WTC11 (cell line): ENCODE measurements at regions not wholly inside any gene's neighbourhood (a gene's known extent, or its start where the extent isn't known, plus 50 kb on each side); places are given as distances from the start of the nearest gene placed in this dataset.

Source experiments
- ATAC-seq: fragments of 200-7000 bp; cut with Tn5 transposase; 2 replicates; pipeline ENCODE4 v1.10.0; 2021; ENCODE audit warnings: mild to moderate bottlenecking, moderate library complexity
- CTCF ChIA-PET: fragments of 300-600 bp; sonication (Branson Sonifier 250); formaldehyde crosslinking; loops from one replicate; lab custom pipeline; 2021; ENCODE audit warnings: antibody characterized with exemption; lab: Charles Lee
- POLR2A ChIA-PET: fragments of 350-600 bp; sonication (Branson Sonifier 250); formaldehyde crosslinking; loops from one replicate; lab custom pipeline; 2021; ENCODE audit warnings: antibody characterized with exemption; lab: Charles Lee
- DNase-seq: peaks from one replicate; pipeline ENCODE4 v3.0.0; 2021; ENCODE audit warnings: low spot score
- H3K27ac Mint-ChIP-seq: 2 replicates; pipeline ENCODE4 v1.8.0; 2021; ENCODE audit warnings: mixed read lengths
- H3K27me3 Mint-ChIP-seq: 2 replicates; pipeline ENCODE4 v1.8.0; 2021; ENCODE audit warnings: low read depth, mild to moderate bottlenecking, moderate library complexity, mixed read lengths
- H3K36me3 Mint-ChIP-seq: 2 replicates; pipeline ENCODE4 v1.8.0; 2021; ENCODE audit warnings: mixed read lengths
- H3K4me1 Mint-ChIP-seq: 2 replicates; pipeline ENCODE4 v1.8.0; 2022; ENCODE audit warnings: mixed read lengths
- H3K4me3 Mint-ChIP-seq: 2 replicates; pipeline ENCODE4 v1.8.0; 2021; ENCODE audit warnings: mild to moderate bottlenecking, moderate library complexity, mixed read lengths
- H3K9me3 Mint-ChIP-seq: 2 replicates; pipeline ENCODE4 v1.8.0; 2021; ENCODE audit warnings: mixed read lengths
- ETV6 ChIP-seq: sonication (generic); formaldehyde crosslinking; IDR thresholded peaks from 2 replicates; pipeline ENCODE4 v1.8.1; 2022; ENCODE audit warnings: mild to moderate bottlenecking, missing genetic modification reagents
- FOXK1 ChIP-seq: sonication (generic); formaldehyde crosslinking; IDR thresholded peaks from 2 replicates; pipeline ENCODE4 v1.8.0; 2022; ENCODE audit warnings: mild to moderate bottlenecking, moderate library complexity, missing genetic modification reagents
- IRF2 ChIP-seq: sonication (generic); formaldehyde crosslinking; IDR thresholded peaks from 2 replicates; pipeline ENCODE4 v1.8.0; 2022; ENCODE audit warnings: low read depth, missing genetic modification reagents, borderline replicate concordance
- JUN ChIP-seq: sonication (generic); formaldehyde crosslinking; IDR thresholded peaks from 2 replicates; pipeline ENCODE4 v1.8.0; 2023; ENCODE audit warnings: mild to moderate bottlenecking, missing genetic modification reagents
- MXD4 ChIP-seq: fragments of 250-450 bp; sonication (Bioruptor Pico); IDR thresholded peaks from 2 replicates; pipeline ENCODE4 v1.8.0; 2021; ENCODE audit warnings: mild to moderate bottlenecking, moderate library complexity, borderline replicate concordance
- OVOL2 ChIP-seq: fragments of 250-450 bp; sonication (Bioruptor Pico); IDR thresholded peaks from 2 replicates; pipeline ENCODE4 v1.9.0; 2021; ENCODE audit warnings: mild to moderate bottlenecking, borderline replicate concordance
- PRRX2 ChIP-seq: fragments of 250-450 bp; sonication (Bioruptor Pico); IDR thresholded peaks from 2 replicates; pipeline ENCODE4 v1.8.0; 2021; ENCODE audit warnings: mild to moderate bottlenecking
- RELA ChIP-seq: sonication (generic); formaldehyde crosslinking; IDR thresholded peaks from 2 replicates; pipeline ENCODE4 v1.8.1; 2022; ENCODE audit warnings: missing genetic modification reagents, mild to moderate bottlenecking, borderline replicate concordance
- TF ChIP-seq, protein P1 (sequence below): sonication (generic); formaldehyde crosslinking; IDR thresholded peaks from 2 replicates; pipeline ENCODE4 v1.8.1; 2023; ENCODE audit warnings: mild to moderate bottlenecking, missing genetic modification reagents, moderate library complexity
- TF ChIP-seq, protein P2 (sequence below): sonication (generic); formaldehyde crosslinking; IDR thresholded peaks from 2 replicates; pipeline ENCODE4 v1.8.1; 2023; ENCODE audit warnings: mild to moderate bottlenecking, missing genetic modification reagents
- TF ChIP-seq, protein P3 (sequence below): sonication (generic); formaldehyde crosslinking; IDR thresholded peaks from 2 replicates; pipeline ENCODE4 v1.8.1; 2022; ENCODE audit warnings: mild to moderate bottlenecking, moderate library complexity, missing genetic modification reagents
- TF ChIP-seq, protein P4 (sequence below): fragments of 250-450 bp; sonication (Bioruptor Pico); IDR thresholded peaks from 2 replicates; pipeline ENCODE4 v1.9.0; 2021; ENCODE audit warnings: mild to moderate bottlenecking
- TF ChIP-seq, protein P5 (sequence below): sonication (generic); formaldehyde crosslinking; IDR thresholded peaks from 2 replicates; pipeline ENCODE4 v1.8.0; 2022; ENCODE audit warnings: mild to moderate bottlenecking, missing genetic modification reagents
- TF ChIP-seq, protein P6 (sequence below): sonication (generic); formaldehyde crosslinking; IDR thresholded peaks from 2 replicates; pipeline ENCODE4 v1.8.1; 2023; ENCODE audit warnings: mild to moderate bottlenecking, missing genetic modification reagents, borderline replicate concordance
- TF ChIP-seq, protein P7 (sequence below): fragments of 250-450 bp; sonication (Bioruptor Pico); IDR thresholded peaks from 2 replicates; pipeline ENCODE4 v1.9.0; 2021; ENCODE audit warnings: mild to moderate bottlenecking, borderline replicate concordance

DNA sequence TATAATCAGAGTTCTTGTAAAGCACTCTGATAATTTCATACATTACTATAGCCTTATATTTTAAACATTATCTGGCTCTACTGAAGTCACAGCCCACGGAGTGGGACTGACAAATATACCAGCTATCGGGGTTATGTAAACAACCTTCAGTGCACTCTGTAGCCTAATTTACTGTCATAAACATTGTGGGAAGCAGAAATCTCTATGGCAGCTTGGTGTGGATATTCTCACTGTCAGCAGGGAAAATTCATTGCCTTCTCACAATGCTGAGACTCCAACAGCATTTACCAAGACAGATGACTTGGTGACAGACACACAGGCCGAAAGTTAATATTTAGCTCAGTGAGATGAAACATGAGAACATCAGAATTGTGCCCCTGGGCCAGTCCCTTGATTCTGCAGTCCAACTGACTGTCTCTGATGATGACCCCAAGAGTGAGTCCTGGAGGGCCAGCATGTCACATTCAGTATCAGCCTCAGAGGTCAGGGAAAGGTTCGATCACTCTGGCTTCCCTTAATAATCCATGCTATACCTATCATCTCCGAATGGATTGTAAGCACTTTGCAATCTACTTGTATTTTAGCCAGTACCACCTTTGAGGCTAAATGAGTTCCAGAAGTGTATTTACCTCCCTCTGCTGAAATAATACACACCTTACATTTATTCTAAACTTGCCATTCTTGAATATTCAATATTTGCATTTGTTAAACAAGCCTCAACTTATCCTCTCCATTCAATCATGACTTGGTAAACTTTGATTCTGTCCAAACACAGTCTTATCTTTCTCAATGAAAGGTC lies 146.2 kb upstream of the OSR1 start:
- Mint-ChIP-seq H3K4me3 (no peak overlapping the region), H3K9me3 (no peaks in the 10 kb centered on the region), H3K27me3 (no peaks in the 10 kb centered on the region), H3K4me1 (peaks cover 8% of the 10 kb centered on the region), H3K27ac (no peak overlapping the region), H3K36me3 (no peaks in the 10 kb centered on the region)
- TF ChIP-seq, protein P1, sequence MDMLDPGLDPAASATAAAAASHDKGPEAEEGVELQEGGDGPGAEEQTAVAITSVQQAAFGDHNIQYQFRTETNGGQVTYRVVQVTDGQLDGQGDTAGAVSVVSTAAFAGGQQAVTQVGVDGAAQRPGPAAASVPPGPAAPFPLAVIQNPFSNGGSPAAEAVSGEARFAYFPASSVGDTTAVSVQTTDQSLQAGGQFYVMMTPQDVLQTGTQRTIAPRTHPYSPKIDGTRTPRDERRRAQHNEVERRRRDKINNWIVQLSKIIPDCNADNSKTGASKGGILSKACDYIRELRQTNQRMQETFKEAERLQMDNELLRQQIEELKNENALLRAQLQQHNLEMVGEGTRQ, result no peak
- TF ChIP-seq PRRX2 (CRISPR knock-in tag), result no peak
- TF ChIP-seq, protein P2, sequence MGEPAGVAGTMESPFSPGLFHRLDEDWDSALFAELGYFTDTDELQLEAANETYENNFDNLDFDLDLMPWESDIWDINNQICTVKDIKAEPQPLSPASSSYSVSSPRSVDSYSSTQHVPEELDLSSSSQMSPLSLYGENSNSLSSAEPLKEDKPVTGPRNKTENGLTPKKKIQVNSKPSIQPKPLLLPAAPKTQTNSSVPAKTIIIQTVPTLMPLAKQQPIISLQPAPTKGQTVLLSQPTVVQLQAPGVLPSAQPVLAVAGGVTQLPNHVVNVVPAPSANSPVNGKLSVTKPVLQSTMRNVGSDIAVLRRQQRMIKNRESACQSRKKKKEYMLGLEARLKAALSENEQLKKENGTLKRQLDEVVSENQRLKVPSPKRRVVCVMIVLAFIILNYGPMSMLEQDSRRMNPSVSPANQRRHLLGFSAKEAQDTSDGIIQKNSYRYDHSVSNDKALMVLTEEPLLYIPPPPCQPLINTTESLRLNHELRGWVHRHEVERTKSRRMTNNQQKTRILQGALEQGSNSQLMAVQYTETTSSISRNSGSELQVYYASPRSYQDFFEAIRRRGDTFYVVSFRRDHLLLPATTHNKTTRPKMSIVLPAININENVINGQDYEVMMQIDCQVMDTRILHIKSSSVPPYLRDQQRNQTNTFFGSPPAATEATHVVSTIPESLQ (CRISPR knock-in tag), result no peak
- DNase-seq, result no peak
- no peak for ATAC-seq
- POLR2A ChIA-PET, result no interaction called here
- CTCF ChIA-PET, result no interaction called here

DNA sequence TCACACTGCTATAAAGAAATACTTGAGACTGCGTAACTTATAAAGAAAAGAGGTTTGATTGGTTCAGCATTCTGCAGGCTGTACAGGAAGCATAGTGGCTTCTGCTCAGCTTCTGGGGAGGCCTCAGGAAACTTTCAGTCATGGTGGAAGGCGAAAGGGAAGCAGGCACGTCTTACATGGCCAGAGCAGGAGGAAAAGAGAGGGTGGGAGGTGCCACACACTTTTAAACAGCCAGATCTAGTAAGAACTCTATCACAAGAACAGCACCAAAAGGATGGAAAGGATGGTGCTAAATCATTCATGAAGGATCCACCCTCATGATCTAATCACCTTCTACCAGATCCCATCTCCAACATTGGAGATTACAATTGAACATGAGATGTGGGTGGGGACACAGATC lies 145.5 kb upstream of the OSR1 start:
- H3K9me3 Mint-ChIP-seq, result no peaks in the 10 kb centered on the region

More for the DNA sequence above, 145.5 kb upstream of the OSR1 start:
- H3K27ac Mint-ChIP-seq, result no peak overlapping the region
- ATAC-seq, result no peak
- ChIA-PET POLR2A (no interaction called here), CTCF (no interaction called here)
- no peaks in the 10 kb centered on the region for H3K27me3 Mint-ChIP-seq
- no peak for DNase-seq
- TF ChIP-seq, protein P3, sequence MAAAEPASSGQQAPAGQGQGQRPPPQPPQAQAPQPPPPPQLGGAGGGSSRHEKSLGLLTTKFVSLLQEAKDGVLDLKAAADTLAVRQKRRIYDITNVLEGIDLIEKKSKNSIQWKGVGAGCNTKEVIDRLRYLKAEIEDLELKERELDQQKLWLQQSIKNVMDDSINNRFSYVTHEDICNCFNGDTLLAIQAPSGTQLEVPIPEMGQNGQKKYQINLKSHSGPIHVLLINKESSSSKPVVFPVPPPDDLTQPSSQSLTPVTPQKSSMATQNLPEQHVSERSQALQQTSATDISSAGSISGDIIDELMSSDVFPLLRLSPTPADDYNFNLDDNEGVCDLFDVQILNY (CRISPR knock-in tag), result no peak
- no peak for TF ChIP-seq MXD4 (CRISPR knock-in tag)
- TF ChIP-seq ETV6, result no peak
- TF ChIP-seq, protein P4, sequence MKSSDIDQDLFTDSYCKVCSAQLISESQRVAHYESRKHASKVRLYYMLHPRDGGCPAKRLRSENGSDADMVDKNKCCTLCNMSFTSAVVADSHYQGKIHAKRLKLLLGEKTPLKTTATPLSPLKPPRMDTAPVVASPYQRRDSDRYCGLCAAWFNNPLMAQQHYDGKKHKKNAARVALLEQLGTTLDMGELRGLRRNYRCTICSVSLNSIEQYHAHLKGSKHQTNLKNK (CRISPR knock-in tag), result no peak
- TF ChIP-seq, protein P5, sequence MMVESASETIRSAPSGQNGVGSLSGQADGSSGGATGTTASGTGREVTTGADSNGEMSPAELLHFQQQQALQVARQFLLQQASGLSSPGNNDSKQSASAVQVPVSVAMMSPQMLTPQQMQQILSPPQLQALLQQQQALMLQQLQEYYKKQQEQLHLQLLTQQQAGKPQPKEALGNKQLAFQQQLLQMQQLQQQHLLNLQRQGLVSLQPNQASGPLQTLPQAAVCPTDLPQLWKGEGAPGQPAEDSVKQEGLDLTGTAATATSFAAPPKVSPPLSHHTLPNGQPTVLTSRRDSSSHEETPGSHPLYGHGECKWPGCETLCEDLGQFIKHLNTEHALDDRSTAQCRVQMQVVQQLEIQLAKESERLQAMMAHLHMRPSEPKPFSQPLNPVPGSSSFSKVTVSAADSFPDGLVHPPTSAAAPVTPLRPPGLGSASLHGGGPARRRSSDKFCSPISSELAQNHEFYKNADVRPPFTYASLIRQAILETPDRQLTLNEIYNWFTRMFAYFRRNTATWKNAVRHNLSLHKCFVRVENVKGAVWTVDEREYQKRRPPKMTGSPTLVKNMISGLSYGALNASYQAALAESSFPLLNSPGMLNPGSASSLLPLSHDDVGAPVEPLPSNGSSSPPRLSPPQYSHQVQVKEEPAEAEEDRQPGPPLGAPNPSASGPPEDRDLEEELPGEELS (CRISPR knock-in tag), result no peak
- TF ChIP-seq OVOL2, result no peak
- no peak for TF ChIP-seq FOXK1 (CRISPR knock-in tag)
- TF ChIP-seq, protein P6, sequence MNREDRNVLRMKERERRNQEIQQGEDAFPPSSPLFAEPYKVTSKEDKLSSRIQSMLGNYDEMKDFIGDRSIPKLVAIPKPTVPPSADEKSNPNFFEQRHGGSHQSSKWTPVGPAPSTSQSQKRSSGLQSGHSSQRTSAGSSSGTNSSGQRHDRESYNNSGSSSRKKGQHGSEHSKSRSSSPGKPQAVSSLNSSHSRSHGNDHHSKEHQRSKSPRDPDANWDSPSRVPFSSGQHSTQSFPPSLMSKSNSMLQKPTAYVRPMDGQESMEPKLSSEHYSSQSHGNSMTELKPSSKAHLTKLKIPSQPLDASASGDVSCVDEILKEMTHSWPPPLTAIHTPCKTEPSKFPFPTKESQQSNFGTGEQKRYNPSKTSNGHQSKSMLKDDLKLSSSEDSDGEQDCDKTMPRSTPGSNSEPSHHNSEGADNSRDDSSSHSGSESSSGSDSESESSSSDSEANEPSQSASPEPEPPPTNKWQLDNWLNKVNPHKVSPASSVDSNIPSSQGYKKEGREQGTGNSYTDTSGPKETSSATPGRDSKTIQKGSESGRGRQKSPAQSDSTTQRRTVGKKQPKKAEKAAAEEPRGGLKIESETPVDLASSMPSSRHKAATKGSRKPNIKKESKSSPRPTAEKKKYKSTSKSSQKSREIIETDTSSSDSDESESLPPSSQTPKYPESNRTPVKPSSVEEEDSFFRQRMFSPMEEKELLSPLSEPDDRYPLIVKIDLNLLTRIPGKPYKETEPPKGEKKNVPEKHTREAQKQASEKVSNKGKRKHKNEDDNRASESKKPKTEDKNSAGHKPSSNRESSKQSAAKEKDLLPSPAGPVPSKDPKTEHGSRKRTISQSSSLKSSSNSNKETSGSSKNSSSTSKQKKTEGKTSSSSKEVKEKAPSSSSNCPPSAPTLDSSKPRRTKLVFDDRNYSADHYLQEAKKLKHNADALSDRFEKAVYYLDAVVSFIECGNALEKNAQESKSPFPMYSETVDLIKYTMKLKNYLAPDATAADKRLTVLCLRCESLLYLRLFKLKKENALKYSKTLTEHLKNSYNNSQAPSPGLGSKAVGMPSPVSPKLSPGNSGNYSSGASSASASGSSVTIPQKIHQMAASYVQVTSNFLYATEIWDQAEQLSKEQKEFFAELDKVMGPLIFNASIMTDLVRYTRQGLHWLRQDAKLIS (CRISPR knock-in tag), result no peak
- no peak for TF ChIP-seq IRF2 (CRISPR knock-in tag)
- no peak for TF ChIP-seq RELA
- no peak for TF ChIP-seq JUN
- TF ChIP-seq, protein P7, sequence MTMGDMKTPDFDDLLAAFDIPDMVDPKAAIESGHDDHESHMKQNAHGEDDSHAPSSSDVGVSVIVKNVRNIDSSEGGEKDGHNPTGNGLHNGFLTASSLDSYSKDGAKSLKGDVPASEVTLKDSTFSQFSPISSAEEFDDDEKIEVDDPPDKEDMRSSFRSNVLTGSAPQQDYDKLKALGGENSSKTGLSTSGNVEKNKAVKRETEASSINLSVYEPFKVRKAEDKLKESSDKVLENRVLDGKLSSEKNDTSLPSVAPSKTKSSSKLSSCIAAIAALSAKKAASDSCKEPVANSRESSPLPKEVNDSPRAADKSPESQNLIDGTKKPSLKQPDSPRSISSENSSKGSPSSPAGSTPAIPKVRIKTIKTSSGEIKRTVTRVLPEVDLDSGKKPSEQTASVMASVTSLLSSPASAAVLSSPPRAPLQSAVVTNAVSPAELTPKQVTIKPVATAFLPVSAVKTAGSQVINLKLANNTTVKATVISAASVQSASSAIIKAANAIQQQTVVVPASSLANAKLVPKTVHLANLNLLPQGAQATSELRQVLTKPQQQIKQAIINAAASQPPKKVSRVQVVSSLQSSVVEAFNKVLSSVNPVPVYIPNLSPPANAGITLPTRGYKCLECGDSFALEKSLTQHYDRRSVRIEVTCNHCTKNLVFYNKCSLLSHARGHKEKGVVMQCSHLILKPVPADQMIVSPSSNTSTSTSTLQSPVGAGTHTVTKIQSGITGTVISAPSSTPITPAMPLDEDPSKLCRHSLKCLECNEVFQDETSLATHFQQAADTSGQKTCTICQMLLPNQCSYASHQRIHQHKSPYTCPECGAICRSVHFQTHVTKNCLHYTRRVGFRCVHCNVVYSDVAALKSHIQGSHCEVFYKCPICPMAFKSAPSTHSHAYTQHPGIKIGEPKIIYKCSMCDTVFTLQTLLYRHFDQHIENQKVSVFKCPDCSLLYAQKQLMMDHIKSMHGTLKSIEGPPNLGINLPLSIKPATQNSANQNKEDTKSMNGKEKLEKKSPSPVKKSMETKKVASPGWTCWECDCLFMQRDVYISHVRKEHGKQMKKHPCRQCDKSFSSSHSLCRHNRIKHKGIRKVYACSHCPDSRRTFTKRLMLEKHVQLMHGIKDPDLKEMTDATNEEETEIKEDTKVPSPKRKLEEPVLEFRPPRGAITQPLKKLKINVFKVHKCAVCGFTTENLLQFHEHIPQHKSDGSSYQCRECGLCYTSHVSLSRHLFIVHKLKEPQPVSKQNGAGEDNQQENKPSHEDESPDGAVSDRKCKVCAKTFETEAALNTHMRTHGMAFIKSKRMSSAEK, result no peak
- TF ChIP-seq, all 79 proteins: peak for 0
- H3K36me3 Mint-ChIP-seq, result no peaks in the 10 kb centered on the region
- H3K4me3 Mint-ChIP-seq, result no peak overlapping the region
- peaks cover 8% of the 10 kb centered on the region for H3K4me1 Mint-ChIP-seq
